ENCODE measurements at regions not wholly inside any gene's neighbourhood (a gene's known extent, or its start where the extent isn't known, plus 50 kb on each side); places are given as distances from the start of the nearest gene placed in this dataset.
A peak's percentile ranks its signal among the peaks of the same experiment; 100 is the strongest.

DNA sequence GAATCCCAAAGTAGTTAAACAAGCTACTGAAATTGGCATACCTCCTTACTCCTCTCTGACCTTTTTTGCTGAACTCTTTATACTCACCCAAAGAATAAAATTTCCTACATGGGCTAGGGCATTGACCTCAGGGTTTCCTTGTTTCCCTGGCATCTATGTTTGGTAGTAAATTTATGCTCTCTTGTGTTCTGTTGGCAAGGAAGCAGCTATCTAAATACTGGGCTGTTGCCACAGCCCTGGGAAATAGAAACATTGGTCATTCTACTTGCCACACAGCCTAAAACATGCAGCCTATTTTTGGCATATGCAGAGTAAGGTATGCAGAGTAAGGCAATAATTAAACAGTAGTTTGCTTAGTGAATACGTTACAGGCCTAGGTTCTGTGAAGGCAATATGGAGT is 351.4 kb downstream of the HLX start:
- Histone ChIP-seq H3K4me1 (no peaks in the 10 kb centered on the region), H3K27ac (peak overlapping the region in 1 of 4 donors; percentile 41), H3K4me3 (no peak overlapping the region), H3K9me3 (no peaks in the 10 kb centered on the region), H3K36me3 (no peaks in the 10 kb centered on the region), H3K27me3 (no peaks in the 10 kb centered on the region)
- no peak for DNase-seq
- TF ChIP-seq CTCF (IDR thresholded peaks at IDR 0.05) (no peak), POLR2A (IDR thresholded peaks at IDR 0.05) (no peak)

- Histone ChIP-seq H3K27ac (no peak overlapping the region), H3K27me3 (no peaks in the 10 kb centered on the region), H3K4me3 (no peak overlapping the region), H3K9me3 (no peaks in the 10 kb centered on the region), H3K4me1 (no peaks in the 10 kb centered on the region), H3K36me3 (no peaks in the 10 kb centered on the region)
- TF ChIP-seq CTCF (IDR thresholded peaks at IDR 0.05) (no peak), POLR2A (IDR thresholded peaks at IDR 0.05) (no peak)
- no peak for DNase-seq
Measured at GRCh38 chr1:221234791-221235190, 355.5 kb downstream of the HLX start.

DNA sequence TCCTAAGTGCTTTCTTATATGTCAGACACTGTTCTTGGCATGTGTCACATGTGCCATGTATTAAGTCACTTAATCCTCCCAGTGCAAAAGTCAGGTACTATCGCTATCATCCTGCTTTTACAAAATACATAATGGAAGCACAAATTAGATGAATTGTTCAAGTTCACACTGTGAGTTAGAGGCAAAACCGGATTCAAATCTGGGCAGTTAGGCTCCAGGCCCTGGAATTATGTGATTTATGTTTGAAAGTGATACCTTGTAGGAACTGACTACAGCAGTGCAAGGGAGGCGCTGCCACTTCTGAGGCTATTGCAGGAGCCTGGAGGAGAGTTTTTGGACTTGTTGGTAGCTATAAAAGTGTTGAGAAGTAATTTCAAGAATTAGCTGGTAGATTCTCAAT is 358.3 kb downstream of the HLX start:
- Histone ChIP-seq H3K27me3 (no peaks in the 10 kb centered on the region), H3K4me3 (no peak overlapping the region), H3K27ac (no peak overlapping the region), H3K36me3 (no peaks in the 10 kb centered on the region), H3K9me3 (no peaks in the 10 kb centered on the region), H3K4me1 (no peaks in the 10 kb centered on the region)
- DNase-seq = no peak
- TF ChIP-seq POLR2A (IDR thresholded peaks at IDR 0.05) (no peak), CTCF (IDR thresholded peaks at IDR 0.05) (no peak)

- TF ChIP-seq CTCF (IDR thresholded peaks at IDR 0.05) (no peak), POLR2A (IDR thresholded peaks at IDR 0.05) (no peak)
Measured at GRCh38 chr1:221239181-221239580, 359.9 kb downstream of the HLX start.

DNA sequence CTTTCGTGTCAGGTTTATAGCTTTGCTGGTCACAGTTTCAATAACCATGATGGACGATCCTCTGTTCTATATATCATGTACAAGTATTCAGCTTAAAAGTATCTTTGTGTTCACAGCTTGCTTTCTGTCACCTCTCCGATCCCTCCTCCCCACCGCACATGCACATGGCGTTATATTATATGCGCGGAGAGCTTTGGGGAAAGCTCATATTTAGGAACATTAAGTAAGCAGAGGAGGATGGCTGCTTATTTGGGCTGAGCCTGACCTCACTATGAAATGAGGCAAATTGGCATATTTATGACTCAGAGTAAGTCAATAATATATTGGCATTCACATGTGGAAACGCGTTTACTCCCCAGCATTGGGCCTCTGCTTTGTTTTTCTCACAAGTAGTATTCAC is 360.5 kb downstream of the HLX start:
- Histone ChIP-seq H3K4me1 (no peaks in the 10 kb centered on the region), H3K9me3 (no peaks in the 10 kb centered on the region), H3K27ac (no peak overlapping the region), H3K27me3 (no peaks in the 10 kb centered on the region), H3K4me3 (no peak overlapping the region), H3K36me3 (no peaks in the 10 kb centered on the region)
- no peak for DNase-seq
- no peak for TF ChIP-seq POLR2A (IDR thresholded peaks at IDR 0.05)
- TF ChIP-seq CTCF (IDR thresholded peaks at IDR 0.05) = no peak

More at GRCh38 chr1:221239181-221239580, 359.9 kb downstream of the HLX start:
- no peak for DNase-seq
- Histone ChIP-seq H3K9me3 (no peaks in the 10 kb centered on the region), H3K27ac (no peak overlapping the region), H3K4me3 (no peak overlapping the region), H3K4me1 (no peaks in the 10 kb centered on the region), H3K27me3 (no peaks in the 10 kb centered on the region), H3K36me3 (no peaks in the 10 kb centered on the region)

DNA sequence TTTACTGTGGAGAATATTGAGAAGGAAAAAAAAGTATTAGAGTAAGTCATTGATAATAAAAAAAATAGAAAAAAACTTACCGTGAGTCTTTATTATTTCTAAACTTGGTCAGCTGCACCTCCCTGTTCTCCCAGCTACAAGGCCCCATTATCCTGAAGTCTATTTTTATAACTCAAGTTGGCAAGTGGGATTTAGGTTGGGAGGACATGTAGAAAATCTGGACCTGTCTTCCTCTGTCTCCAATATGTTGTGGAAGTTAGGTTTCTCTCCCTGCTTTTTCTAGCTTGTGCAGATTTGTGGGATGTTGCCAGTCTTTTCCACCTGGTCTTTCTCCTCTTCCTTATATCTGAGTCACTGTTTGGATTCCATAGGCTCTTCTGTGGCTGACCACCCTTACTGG is 361.4 kb downstream of the HLX start:
- Histone ChIP-seq H3K9me3 (no peaks in the 10 kb centered on the region), H3K4me3 (no peak overlapping the region), H3K36me3 (no peaks in the 10 kb centered on the region), H3K27ac (no peak overlapping the region), H3K4me1 (no peaks in the 10 kb centered on the region), H3K27me3 (no peaks in the 10 kb centered on the region)
- no peak for DNase-seq
- TF ChIP-seq CTCF (IDR thresholded peaks at IDR 0.05) (no peak), POLR2A (IDR thresholded peaks at IDR 0.05) (no peak)

Data from Peyer's patch (tissue), 4 donors.